ENCODE measurements at regions not wholly inside any gene's neighbourhood (a gene's known extent, or its start where the extent isn't known, plus 50 kb on each side); places are given as distances from the start of the nearest gene placed in this dataset.

GRCh38 chr13:74871369-74872070, 610.4 kb downstream of the TBC1D4 start:
- no peak overlapping the region for H3K27ac ChIP-seq (ENCODE audit: low read length)
- DNase-seq, result no peak
- no peaks in the 10 kb centered on the region for H3K36me3 ChIP-seq (ENCODE audit: control insufficient read depth, insufficient read depth, low read length)
- ATAC-seq, result no peak
- Mint-ChIP-seq H3K27ac (no peak overlapping the region), H3K27me3 (ENCODE audit: low read depth in 2 of 2) (no peaks in the 10 kb centered on the region), H3K4me1 (no peaks in the 10 kb centered on the region), H3K36me3 (peaks cover 18% of the 10 kb centered on the region), H3K9me3 (peaks cover 3 to 10% of the 10 kb centered on the region in 2 donors), H3K4me3 (no peak overlapping the region)
- no peak for TF ChIP-seq CTCF (IDR thresholded peaks at IDR 0.05)
- no peaks in the 10 kb centered on the region for H3K9me3 ChIP-seq (ENCODE audit: control insufficient read depth, insufficient read depth, low read length)
- no peak overlapping the region for H3K4me3 ChIP-seq (ENCODE audit: low read length)
- H3K4me1 ChIP-seq (ENCODE audit: control insufficient read depth, insufficient read depth, low read length), result no peaks in the 10 kb centered on the region
- no peaks in the 10 kb centered on the region for H3K27me3 ChIP-seq (ENCODE audit: control insufficient read depth, insufficient read depth, low read length)
- intact Hi-C loops (cut with micrococcal nuclease), result no loop called here

GRCh38 chr13:74870865-74871264, 611.1 kb downstream of the TBC1D4 start:
- intact Hi-C loops (cut with micrococcal nuclease), result no loop called here
- DNase-seq (no peak), ATAC-seq (no peak)
- no peak overlapping the region for H3K27ac Mint-ChIP-seq
- no peaks in the 10 kb centered on the region for H3K4me1 Mint-ChIP-seq
- Histone ChIP-seq H3K27ac (ENCODE audit: low read length) (no peak overlapping the region), H3K4me3 (ENCODE audit: low read length) (no peak overlapping the region), H3K36me3 (ENCODE audit: control insufficient read depth, insufficient read depth, low read length) (no peaks in the 10 kb centered on the region), H3K4me1 (ENCODE audit: control insufficient read depth, insufficient read depth, low read length) (no peaks in the 10 kb centered on the region), H3K27me3 (ENCODE audit: control insufficient read depth, insufficient read depth, low read length) (no peaks in the 10 kb centered on the region), H3K9me3 (ENCODE audit: control insufficient read depth, insufficient read depth, low read length) (no peaks in the 10 kb centered on the region)
- no peak for TF ChIP-seq CTCF (IDR thresholded peaks at IDR 0.05)
- no peaks in the 10 kb centered on the region for H3K27me3 Mint-ChIP-seq (ENCODE audit: low read depth in 2 of 2)
- no CpG with 5 or more reads among the region's 2 CpGs for WGBS (ENCODE audit: insufficient coverage)
- H3K4me3 Mint-ChIP-seq, result no peak overlapping the region
- H3K36me3 Mint-ChIP-seq, result peaks cover 18% of the 10 kb centered on the region
- peaks cover 3 to 10% of the 10 kb centered on the region in 2 donors for H3K9me3 Mint-ChIP-seq

GRCh38 chr13:74869846-74870245, 612.1 kb downstream of the TBC1D4 start:
- 88% methylated on average over 1 of the region's 2 CpGs for WGBS (ENCODE audit: insufficient coverage)
- Histone ChIP-seq H3K36me3 (ENCODE audit: control insufficient read depth, insufficient read depth, low read length) (no peaks in the 10 kb centered on the region), H3K9me3 (ENCODE audit: control insufficient read depth, insufficient read depth, low read length) (no peaks in the 10 kb centered on the region), H3K4me1 (ENCODE audit: control insufficient read depth, insufficient read depth, low read length) (no peaks in the 10 kb centered on the region), H3K4me3 (ENCODE audit: low read length) (no peak overlapping the region), H3K27me3 (ENCODE audit: control insufficient read depth, insufficient read depth, low read length) (no peaks in the 10 kb centered on the region), H3K27ac (ENCODE audit: low read length) (no peak overlapping the region)
- intact Hi-C loops (cut with micrococcal nuclease), result no loop called here
- Mint-ChIP-seq H3K36me3 (peaks cover 18% of the 10 kb centered on the region), H3K4me1 (no peaks in the 10 kb centered on the region), H3K27me3 (ENCODE audit: low read depth in 2 of 2) (no peaks in the 10 kb centered on the region), H3K4me3 (no peak overlapping the region), H3K27ac (no peak overlapping the region), H3K9me3 (peaks cover 3 to 10% of the 10 kb centered on the region in 2 donors)
- ATAC-seq, result no peak
- no peak for DNase-seq
- TF ChIP-seq CTCF (IDR thresholded peaks at IDR 0.05), result no peak

GRCh38 chr13:74868049-74868448, 613.9 kb downstream of the TBC1D4 start:
- Histone ChIP-seq H3K4me1 (ENCODE audit: control insufficient read depth, insufficient read depth, low read length) (no peaks in the 10 kb centered on the region), H3K27me3 (ENCODE audit: control insufficient read depth, insufficient read depth, low read length) (no peaks in the 10 kb centered on the region), H3K27ac (ENCODE audit: low read length) (no peak overlapping the region), H3K9me3 (ENCODE audit: control insufficient read depth, insufficient read depth, low read length) (no peaks in the 10 kb centered on the region), H3K4me3 (ENCODE audit: low read length) (no peak overlapping the region), H3K36me3 (ENCODE audit: control insufficient read depth, insufficient read depth, low read length) (no peaks in the 10 kb centered on the region)
- intact Hi-C loops (cut with micrococcal nuclease), result no loop called here
- no peak for DNase-seq
- H3K4me1 Mint-ChIP-seq, result no peaks in the 10 kb centered on the region
- peaks cover 3 to 12% of the 10 kb centered on the region in 2 donors for H3K9me3 Mint-ChIP-seq
- ATAC-seq, result no peak
- no peak for TF ChIP-seq CTCF (IDR thresholded peaks at IDR 0.05)
- no peaks in the 10 kb centered on the region for H3K27me3 Mint-ChIP-seq (ENCODE audit: low read depth in 2 of 2)
- no peak overlapping the region for H3K27ac Mint-ChIP-seq
- H3K36me3 Mint-ChIP-seq, result peaks cover 18% of the 10 kb centered on the region
- no peak overlapping the region for H3K4me3 Mint-ChIP-seq
